ENCODE measurements at regions not wholly inside any gene's neighbourhood (a gene's known extent, or its start where the extent isn't known, plus 50 kb on each side); places are given as distances from the start of the nearest gene placed in this dataset.

- TF ChIP-seq EZH2phosphoT487 (IDR thresholded peaks at IDR 0.05; ENCODE audit: borderline replicate concordance, low read length) (no peak), CTCF (IDR thresholded peaks at IDR 0.05; ENCODE audit: low read depth, low read length, poor library complexity, severe bottlenecking) (no peak)
- H3K36me3 ChIP-seq (ENCODE audit: control insufficient read depth, low read length) = no peaks in the 10 kb centered on the region
- H3K9me3 ChIP-seq (ENCODE audit: control insufficient read depth, insufficient read depth, low read length) = no peaks in the 10 kb centered on the region
- H4K20me1 ChIP-seq (ENCODE audit: control insufficient read depth, insufficient read depth, low read depth, low read length) = no peaks in the 10 kb centered on the region
- no peaks in the 10 kb centered on the region for H3K4me1 ChIP-seq (ENCODE audit: control insufficient read depth, low read length)
- H3K27ac ChIP-seq (ENCODE audit: low read depth, low read length) = no peak overlapping the region
- H3K9me2 ChIP-seq (replicated peaks; ENCODE audit: control insufficient read depth, low read length) = no peaks in the 10 kb centered on the region
- no peaks in the 10 kb centered on the region for H3F3A ChIP-seq (ENCODE audit: control insufficient read depth, insufficient read depth)
- H3K4me2 ChIP-seq (ENCODE audit: low read length) = no peak overlapping the region
- no peaks in the 10 kb centered on the region for H3K79me2 ChIP-seq (ENCODE audit: control insufficient read depth, low read length)
- H3K27me3 ChIP-seq (ENCODE audit: control insufficient read depth, low read length) = no peaks in the 10 kb centered on the region
- H3K4me3 ChIP-seq (ENCODE audit: low read length) = no peak overlapping the region
Measured at GRCh38 chr19:30168760-30169159, 203.4 kb upstream of the ZNF536 start.

- no peaks in the 10 kb centered on the region for H3K9me3 ChIP-seq (ENCODE audit: control insufficient read depth, insufficient read depth, low read length)
- H3K36me3 ChIP-seq (ENCODE audit: control insufficient read depth, low read length) = no peaks in the 10 kb centered on the region
- no peak for TF ChIP-seq CTCF (IDR thresholded peaks at IDR 0.05; ENCODE audit: low read depth, low read length, poor library complexity, severe bottlenecking)
- no peak for TF ChIP-seq EZH2phosphoT487 (IDR thresholded peaks at IDR 0.05; ENCODE audit: borderline replicate concordance, low read length)
- H3K4me2 ChIP-seq (ENCODE audit: low read length) = no peak overlapping the region
- no peak overlapping the region for H3K4me3 ChIP-seq (ENCODE audit: low read length)
- no peak overlapping the region for H3K27ac ChIP-seq (ENCODE audit: low read depth, low read length)
- no peaks in the 10 kb centered on the region for H3K9me2 ChIP-seq (replicated peaks; ENCODE audit: control insufficient read depth, low read length)
- H4K20me1 ChIP-seq (ENCODE audit: control insufficient read depth, insufficient read depth, low read depth, low read length) = no peaks in the 10 kb centered on the region
- no peaks in the 10 kb centered on the region for H3K79me2 ChIP-seq (ENCODE audit: control insufficient read depth, low read length)
- no peaks in the 10 kb centered on the region for H3K4me1 ChIP-seq (ENCODE audit: control insufficient read depth, low read length)
- H3K27me3 ChIP-seq (ENCODE audit: control insufficient read depth, low read length) = no peaks in the 10 kb centered on the region
- H3F3A ChIP-seq (ENCODE audit: control insufficient read depth, insufficient read depth) = no peaks in the 10 kb centered on the region
Measured at GRCh38 chr19:30169196-30169900, 202.8 kb upstream of the ZNF536 start.

GRCh38 chr19:30170081-30170480, 202.1 kb upstream of the ZNF536 start:
- no peaks in the 10 kb centered on the region for H3K9me3 ChIP-seq (ENCODE audit: control insufficient read depth, insufficient read depth, low read length)
- H3K4me1 ChIP-seq (ENCODE audit: control insufficient read depth, low read length) = no peaks in the 10 kb centered on the region
- no peak overlapping the region for H3K27ac ChIP-seq (ENCODE audit: low read depth, low read length)
- H3K4me2 ChIP-seq (ENCODE audit: low read length) = no peak overlapping the region
- no peaks in the 10 kb centered on the region for H3K27me3 ChIP-seq (ENCODE audit: control insufficient read depth, low read length)
- TF ChIP-seq CTCF (IDR thresholded peaks at IDR 0.05; ENCODE audit: low read depth, low read length, poor library complexity, severe bottlenecking) = no peak
- no peak for TF ChIP-seq EZH2phosphoT487 (IDR thresholded peaks at IDR 0.05; ENCODE audit: borderline replicate concordance, low read length)
- no peaks in the 10 kb centered on the region for H3K36me3 ChIP-seq (ENCODE audit: control insufficient read depth, low read length)
- H3K4me3 ChIP-seq (ENCODE audit: low read length) = no peak overlapping the region
- no peaks in the 10 kb centered on the region for H3K9me2 ChIP-seq (replicated peaks; ENCODE audit: control insufficient read depth, low read length)
- H4K20me1 ChIP-seq (ENCODE audit: control insufficient read depth, insufficient read depth, low read depth, low read length) = no peaks in the 10 kb centered on the region
- H3K79me2 ChIP-seq (ENCODE audit: control insufficient read depth, low read length) = no peaks in the 10 kb centered on the region
- H3F3A ChIP-seq (ENCODE audit: control insufficient read depth, insufficient read depth) = no peaks in the 10 kb centered on the region

Data from DOHH2 (cell line).